Retina (tissue), 1 donor: ENCODE measurements at regions not wholly inside any gene's neighbourhood (a gene's known extent, or its start where the extent isn't known, plus 50 kb on each side); places are given as distances from the start of the nearest gene placed in this dataset.

ENCODE experiments used
- DNase-seq: peaks from one replicate; pipeline ENCODE4 v3.0.0-alpha.2; 2016

GRCh38 chr9:78812665-78813064 is 515.7 kb downstream of the PSAT1 start:
- no peak for DNase-seq

- DNase-seq = no peak
These were observed 516.8 kb downstream of the PSAT1 start for GRCh38 chr9:78813602-78814180.

- DNase-seq = no peak
These were observed 524.3 kb downstream of the PSAT1 start for GRCh38 chr9:78821126-78821822.

GRCh38 chr9:78826527-78826926 is 529.6 kb downstream of the PSAT1 start:
- no peak for DNase-seq

GRCh38 chr9:78828521-78828920 is 531.6 kb downstream of the PSAT1 start:
- no peak for DNase-seq

DNA sequence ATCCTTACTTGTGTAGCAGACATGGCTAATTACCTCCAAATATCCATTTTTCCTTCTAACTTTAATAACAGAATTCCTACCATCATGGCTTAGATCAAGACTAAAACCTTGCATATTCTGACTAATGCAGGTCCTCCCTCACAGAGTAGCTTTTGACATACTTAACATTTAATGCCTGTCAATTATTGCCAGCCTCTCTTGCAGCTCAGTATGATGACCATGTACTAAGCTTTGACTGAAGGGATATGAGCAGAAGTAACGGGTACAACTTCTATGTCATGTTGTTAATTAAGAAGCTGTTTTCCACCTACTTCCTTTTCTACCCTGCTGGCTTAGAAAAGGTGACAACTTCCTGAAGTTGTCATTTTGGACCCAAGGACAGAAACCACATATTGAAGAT is 533.4 kb downstream of the PSAT1 start:
- no peak for DNase-seq

DNA sequence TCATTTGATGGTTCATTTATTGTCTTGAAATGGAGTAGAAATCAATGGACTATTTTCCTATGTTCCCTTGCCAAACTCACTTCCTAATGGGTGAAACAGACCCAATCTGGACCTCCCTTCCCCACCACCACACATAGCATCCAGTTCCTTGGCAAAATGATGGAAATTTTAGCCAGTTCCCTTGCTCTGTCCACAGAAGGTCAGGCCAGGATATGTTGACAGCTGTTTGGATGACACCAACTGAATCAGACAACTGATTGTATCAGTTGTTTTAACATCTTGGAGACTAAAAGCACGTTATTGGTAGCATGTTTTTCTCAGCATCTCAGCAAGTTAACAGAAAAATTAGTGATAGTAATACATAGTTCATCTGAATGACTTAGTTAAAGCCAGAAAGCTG is 534.8 kb downstream of the PSAT1 start:
- DNase-seq = no peak

- no peak for DNase-seq
These were observed 539.1 kb downstream of the PSAT1 start for GRCh38 chr9:78835928-78836450.

DNA sequence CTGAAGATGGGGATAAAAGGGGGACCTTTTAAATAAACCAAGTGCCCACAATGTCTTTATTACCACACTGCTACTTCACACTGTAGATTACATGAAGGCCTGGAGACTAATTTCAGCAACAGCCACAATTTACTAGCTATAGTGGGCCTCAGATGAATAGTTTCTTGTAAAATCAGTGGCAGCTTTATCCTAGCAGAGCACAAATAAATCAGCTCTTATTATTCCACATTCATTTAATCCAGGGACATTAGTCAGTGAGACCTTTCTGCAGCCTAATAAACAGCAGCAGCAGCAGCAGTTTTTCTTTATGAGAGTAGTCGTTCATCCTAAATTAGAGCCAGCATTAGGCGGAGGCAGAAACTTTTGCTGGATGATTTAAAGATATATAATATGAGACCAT is 542.3 kb downstream of the PSAT1 start:
- DNase-seq = no peak

GRCh38 chr9:78848061-78848460 is 551.1 kb downstream of the PSAT1 start:
- DNase-seq = peak; percentile 32

- no peak for DNase-seq
These were observed 559.2 kb downstream of the PSAT1 start for GRCh38 chr9:78856144-78856543.

DNA sequence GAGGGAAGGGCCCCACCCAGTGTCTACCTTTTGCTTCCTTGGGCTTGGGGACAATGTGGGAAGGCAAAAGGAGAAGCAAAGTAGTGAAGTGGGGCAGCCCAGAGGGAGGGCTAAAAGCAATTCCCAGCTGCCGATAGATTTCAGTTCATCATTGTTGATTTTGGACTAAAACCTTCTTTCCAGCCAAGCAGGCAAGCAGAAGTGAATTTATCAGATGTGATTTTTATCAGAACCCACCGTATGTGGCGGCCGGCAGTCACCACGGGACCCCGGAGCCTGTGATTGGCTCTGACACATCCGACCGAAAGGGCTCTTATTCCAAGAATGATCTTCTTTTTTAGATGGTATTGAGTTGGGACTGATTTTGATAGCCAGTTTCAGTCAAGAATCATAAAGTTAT is 559.9 kb downstream of the PSAT1 start:
- peak; percentile 46 for DNase-seq

DNA sequence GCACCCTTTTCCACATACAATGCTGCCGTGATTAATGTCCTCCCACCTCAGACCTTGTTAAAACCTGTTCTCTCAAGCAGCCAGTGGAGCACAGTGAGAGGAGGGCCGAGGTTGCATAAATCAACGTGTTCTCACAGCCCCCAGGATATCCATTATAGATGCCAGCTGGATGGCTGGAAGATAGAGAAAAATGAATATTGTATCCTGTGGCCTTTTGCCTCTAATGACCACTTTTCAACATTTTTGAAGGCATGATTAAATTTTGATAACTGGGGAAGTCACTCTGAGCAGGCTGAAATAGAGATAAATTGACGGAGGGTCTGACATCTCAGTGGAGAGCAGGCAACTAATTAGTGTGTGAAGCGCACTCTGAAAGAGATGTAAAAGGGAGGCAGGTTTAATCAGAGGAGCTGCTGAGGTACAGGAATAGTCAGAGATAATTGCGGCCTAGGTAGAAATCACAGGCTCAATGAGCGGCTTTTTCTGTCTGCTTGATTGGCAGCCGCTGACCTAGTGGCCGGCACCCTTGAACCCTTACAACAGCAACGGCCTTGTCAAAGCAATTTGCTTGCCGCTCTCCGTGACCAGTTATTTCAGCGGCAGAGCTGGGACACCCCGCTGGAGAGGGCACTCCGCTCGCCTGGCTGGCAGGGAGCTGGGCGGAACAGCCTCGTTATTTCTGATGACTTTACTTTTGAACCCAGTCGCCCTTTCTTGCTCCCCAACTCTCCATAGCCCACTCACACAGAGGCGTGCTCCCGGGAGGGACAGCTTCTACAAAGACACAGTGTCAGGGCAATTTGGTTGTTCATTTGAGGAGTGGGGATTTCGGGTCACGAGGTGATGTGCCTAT is 560.7 kb downstream of the PSAT1 start:
- peak; percentile 74 for DNase-seq

GRCh38 chr9:78858266-78858665 is 561.3 kb downstream of the PSAT1 start:
- DNase-seq = no peak

GRCh38 chr9:78860801-78861475 is 564.0 kb downstream of the PSAT1 start:
- DNase-seq = no peak

DNA sequence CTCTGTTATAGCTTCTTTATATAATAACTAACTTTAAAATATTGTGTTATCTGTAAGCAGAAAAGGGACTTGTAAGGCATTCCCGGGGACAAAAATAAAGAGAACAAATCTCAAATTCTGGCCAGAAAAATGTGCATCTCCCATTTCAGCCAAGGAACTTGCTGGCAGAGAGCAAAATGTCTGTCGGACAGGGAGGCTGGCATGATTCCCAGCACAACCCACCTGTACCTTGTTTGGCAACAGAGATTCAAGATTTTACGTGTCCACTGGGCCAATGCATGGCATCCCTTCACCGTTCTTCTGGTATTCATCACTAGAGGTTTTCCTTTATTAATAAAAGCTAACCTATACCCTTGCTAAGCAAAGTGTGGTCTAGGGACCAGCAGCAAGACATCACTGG is 566.6 kb downstream of the PSAT1 start:
- DNase-seq = no peak

- DNase-seq = no peak
These were observed 568.8 kb downstream of the PSAT1 start for GRCh38 chr9:78865737-78866136.

DNA sequence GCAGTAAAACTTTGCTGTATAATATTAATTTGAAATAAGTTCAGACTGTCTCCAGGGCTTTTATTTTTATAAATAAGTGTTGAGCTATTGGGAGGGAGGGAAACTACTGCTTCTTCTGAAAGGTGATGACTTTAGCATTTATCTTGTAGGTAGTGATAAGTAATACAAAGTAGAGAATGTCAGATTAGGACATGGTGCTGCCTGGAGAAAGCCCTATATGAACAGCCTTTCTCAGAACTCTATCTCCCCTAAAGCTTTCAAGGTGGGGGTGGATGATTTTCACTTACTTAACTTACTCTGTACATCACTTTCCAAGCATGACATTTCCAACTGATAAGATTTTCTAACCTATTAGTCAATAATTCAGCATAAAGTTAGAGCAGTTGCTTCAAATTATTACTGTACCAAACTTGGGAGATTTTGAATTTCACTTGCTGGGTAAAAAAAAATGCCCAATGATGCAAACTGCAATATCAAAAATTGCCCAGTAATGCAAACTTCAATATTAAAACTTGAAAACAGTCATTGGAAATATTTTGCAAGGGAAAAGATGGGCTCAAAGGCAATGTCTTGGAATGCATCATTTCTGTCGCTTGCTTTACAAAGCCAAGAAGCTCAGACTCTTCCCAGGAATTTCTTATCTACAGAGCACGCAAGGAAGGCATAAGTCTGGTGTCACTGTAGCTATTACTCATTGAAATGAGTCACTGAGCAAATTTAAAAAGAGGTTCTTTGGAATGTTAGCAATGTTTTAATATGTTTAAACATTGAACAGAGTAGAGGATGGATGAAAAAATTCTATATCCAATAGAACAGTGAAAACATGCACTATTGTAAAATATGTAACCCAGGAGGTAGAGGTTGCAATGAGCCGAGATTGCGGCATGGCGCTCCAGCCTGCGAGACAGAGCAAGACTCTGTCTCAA is 569.5 kb downstream of the PSAT1 start:
- DNase-seq = no peak

DNA sequence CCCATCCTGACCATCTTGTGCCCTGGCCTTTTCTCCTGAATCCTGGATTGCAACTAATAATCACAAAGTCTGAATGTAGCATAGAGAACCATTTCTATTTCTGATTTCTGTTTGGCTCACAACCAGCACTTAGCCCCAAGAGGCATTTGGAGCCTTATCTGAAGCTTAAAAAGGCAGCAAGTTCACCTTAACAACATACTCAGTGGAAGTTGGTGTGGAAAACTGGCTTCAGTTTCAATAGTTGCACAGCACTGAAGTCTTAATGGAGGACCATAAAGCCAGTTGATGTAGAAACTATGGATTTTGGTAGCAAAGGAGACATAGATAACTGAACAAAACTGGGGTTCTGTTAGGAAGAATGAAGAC is 574.1 kb downstream of the PSAT1 start:
- no peak for DNase-seq

DNA sequence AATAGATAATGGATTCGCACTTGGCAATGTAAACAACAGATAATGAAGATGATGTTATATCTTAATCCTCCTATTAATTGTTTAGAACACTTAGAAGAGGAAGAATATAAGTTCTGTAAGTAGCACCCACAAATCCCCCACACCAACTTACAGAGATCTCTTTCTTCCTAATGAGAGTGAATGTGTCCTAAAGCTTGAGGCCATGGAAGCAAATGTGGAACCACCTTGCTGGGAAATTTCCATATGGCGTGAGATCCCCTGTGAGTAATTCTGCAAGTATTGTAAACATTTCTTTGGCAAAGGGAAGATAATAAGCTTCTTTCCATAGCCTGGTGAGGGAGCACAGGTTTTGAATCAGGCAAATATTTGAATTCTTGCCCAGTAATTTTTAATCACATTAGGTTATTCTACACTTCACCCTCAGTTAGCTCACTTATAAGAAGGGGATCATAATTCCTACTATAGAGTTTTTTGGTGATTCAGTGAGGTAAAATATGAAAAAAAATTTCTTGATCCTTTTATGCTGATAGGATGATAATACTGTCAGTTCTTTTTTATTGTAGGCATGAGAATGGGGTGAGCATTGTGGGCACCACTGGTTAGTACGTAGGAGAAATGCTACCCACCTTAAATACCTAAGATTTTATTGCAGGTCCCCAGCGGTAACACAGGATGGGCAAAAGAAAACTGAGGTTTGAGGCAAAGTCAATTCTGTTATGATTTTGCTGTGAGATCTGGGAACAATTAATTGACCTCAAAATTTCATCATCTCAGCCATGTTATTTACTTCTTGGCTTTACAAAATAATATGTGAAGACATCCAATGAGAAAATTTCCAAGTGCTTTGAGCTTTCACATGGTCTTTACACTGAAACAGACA is 574.8 kb downstream of the PSAT1 start:
- no peak for DNase-seq

DNA sequence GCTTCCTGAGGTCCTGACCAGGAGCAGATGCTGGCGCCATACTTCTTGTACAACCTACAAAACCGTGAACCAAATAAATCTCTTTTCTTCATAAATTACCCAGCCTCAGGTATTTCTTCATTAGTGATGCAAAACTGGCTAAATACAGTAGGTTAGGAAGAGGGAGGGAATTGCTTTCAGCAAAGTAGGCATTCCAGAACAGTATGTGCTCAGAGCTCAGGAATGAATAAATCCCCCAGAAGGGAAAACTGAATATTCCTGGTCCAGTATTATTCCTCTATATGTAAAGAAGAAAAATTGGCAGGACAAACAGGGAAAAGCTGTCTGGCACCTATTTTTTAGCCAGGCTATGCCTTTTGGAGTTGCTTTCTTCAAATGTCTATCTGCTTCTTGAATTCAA is 577.1 kb downstream of the PSAT1 start:
- no peak for DNase-seq
